ENCODE measurements at regions not wholly inside any gene's neighbourhood (a gene's known extent, or its start where the extent isn't known, plus 50 kb on each side); places are given as distances from the start of the nearest gene placed in this dataset.

DNA sequence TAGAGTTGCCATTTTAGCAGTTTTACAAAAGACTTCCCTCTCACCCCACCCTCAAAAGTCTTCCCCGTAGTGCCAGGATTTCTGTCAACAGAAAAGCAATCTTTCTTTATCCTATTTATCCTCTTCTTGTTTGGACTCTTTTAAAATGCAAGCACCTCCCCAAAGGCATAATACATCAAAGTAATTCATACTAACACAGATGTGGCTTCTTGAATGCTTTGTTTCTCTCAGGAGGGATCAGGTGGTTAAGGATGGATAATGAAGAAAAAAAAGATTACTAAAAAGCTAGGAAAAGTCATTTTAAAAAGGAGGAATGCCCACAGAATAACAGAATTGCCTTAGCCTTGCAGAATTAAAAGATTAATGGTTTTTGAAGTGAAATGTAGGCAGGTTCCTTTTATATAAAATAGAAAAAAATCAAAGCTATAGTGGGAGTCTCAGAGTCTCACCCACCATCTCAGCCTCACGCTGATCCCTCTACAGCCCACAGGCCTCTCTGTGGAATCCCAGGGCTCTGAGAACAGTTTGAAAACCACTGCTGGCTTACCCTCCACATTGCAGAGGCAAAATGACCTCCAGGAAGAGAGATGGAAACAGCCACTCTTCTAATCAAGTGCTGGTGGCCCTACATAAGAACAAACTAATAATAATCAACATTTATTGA lies 102.2 kb downstream of the GCNT1 start:
- TF ChIP-seq GABPA (IDR thresholded peaks at IDR 0.05; ENCODE audit: low read depth) = no peak
- TF ChIP-seq, protein P1, sequence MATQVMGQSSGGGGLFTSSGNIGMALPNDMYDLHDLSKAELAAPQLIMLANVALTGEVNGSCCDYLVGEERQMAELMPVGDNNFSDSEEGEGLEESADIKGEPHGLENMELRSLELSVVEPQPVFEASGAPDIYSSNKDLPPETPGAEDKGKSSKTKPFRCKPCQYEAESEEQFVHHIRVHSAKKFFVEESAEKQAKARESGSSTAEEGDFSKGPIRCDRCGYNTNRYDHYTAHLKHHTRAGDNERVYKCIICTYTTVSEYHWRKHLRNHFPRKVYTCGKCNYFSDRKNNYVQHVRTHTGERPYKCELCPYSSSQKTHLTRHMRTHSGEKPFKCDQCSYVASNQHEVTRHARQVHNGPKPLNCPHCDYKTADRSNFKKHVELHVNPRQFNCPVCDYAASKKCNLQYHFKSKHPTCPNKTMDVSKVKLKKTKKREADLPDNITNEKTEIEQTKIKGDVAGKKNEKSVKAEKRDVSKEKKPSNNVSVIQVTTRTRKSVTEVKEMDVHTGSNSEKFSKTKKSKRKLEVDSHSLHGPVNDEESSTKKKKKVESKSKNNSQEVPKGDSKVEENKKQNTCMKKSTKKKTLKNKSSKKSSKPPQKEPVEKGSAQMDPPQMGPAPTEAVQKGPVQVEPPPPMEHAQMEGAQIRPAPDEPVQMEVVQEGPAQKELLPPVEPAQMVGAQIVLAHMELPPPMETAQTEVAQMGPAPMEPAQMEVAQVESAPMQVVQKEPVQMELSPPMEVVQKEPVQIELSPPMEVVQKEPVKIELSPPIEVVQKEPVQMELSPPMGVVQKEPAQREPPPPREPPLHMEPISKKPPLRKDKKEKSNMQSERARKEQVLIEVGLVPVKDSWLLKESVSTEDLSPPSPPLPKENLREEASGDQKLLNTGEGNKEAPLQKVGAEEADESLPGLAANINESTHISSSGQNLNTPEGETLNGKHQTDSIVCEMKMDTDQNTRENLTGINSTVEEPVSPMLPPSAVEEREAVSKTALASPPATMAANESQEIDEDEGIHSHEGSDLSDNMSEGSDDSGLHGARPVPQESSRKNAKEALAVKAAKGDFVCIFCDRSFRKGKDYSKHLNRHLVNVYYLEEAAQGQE (IDR thresholded peaks at IDR 0.05; ENCODE audit: insufficient replicate concordance, low read depth) = no peak
- TF ChIP-seq SPI1 (IDR thresholded peaks at IDR 0.05; ENCODE audit: borderline replicate concordance, low read depth) = no peak
- TF ChIP-seq, protein P2, sequence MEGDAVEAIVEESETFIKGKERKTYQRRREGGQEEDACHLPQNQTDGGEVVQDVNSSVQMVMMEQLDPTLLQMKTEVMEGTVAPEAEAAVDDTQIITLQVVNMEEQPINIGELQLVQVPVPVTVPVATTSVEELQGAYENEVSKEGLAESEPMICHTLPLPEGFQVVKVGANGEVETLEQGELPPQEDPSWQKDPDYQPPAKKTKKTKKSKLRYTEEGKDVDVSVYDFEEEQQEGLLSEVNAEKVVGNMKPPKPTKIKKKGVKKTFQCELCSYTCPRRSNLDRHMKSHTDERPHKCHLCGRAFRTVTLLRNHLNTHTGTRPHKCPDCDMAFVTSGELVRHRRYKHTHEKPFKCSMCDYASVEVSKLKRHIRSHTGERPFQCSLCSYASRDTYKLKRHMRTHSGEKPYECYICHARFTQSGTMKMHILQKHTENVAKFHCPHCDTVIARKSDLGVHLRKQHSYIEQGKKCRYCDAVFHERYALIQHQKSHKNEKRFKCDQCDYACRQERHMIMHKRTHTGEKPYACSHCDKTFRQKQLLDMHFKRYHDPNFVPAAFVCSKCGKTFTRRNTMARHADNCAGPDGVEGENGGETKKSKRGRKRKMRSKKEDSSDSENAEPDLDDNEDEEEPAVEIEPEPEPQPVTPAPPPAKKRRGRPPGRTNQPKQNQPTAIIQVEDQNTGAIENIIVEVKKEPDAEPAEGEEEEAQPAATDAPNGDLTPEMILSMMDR (IDR thresholded peaks at IDR 0.05; ENCODE audit: insufficient read depth, low read length) = no peak
- no peak overlapping the region for H3K27ac ChIP-seq (replicated peaks)

More for the DNA sequence above, 102.2 kb downstream of the GCNT1 start:
- no peak for DNase-seq (ENCODE audit: low read depth in 1 of 2, low spot score in 1 of 2)
- Histone ChIP-seq H3K27me3 (ENCODE audit: insufficient read depth, poor library complexity, severe bottlenecking) (no peaks in the 10 kb centered on the region), H3K4me3 (replicated peaks; ENCODE audit: insufficient read depth, low read length) (no peak overlapping the region)
